Neural cell (in vitro differentiated cells): ENCODE measurements at regions not wholly inside any gene's neighbourhood (a gene's known extent, or its start where the extent isn't known, plus 50 kb on each side); places are given as distances from the start of the nearest gene placed in this dataset.

ENCODE experiments used
- CTCF ChIP-seq: fragments of 450-650 bp; IDR thresholded peaks from 2 replicates; pipeline ENCODE4 v1.5.1; 2014; ENCODE audit warnings: antibody characterized with exemption, mild to moderate bottlenecking, moderate library complexity; ENCODE audit not compliant: poor library complexity, severe bottlenecking
- EP300 ChIP-seq: fragments of 450-650 bp; conservative IDR thresholded peaks from 2 replicates; pipeline ENCODE4 v1.6.1; 2014; ENCODE audit warnings: antibody characterized with exemption, mild to moderate bottlenecking, moderate library complexity; ENCODE audit not compliant: poor library complexity, severe bottlenecking
- EZH2 ChIP-seq: fragments of 200-600, 300-800 bp; shearing (Covaris generic), sonication (generic); IDR thresholded peaks from 2 replicates; pipeline ENCODE4 v1.6.1; 2014; ENCODE audit warnings: antibody characterized with exemption, low read length, borderline replicate concordance, mild to moderate bottlenecking; ENCODE audit not compliant: insufficient read depth, poor library complexity, severe bottlenecking
- POLR2AphosphoS5 ChIP-seq: IDR thresholded peaks from 2 replicates; pipeline ENCODE4 v1.6.1; 2012
- RAD21 ChIP-seq: fragments of 450-650 bp; conservative IDR thresholded peaks from 2 replicates; pipeline ENCODE4 v1.6.1; 2014; ENCODE audit warnings: antibody characterized with exemption, mild to moderate bottlenecking, moderate library complexity
- REST ChIP-seq: IDR thresholded peaks from 2 replicates; pipeline ENCODE4 v1.6.1; 2012; ENCODE audit warnings: borderline replicate concordance
- SMC3 ChIP-seq: fragments of 450-650 bp; conservative IDR thresholded peaks from 2 replicates; pipeline ENCODE4 v1.6.1; 2014; ENCODE audit warnings: antibody characterized with exemption, mild to moderate bottlenecking, moderate library complexity; ENCODE audit not compliant: poor library complexity
- TAF1 ChIP-seq: IDR thresholded peaks from 2 replicates; pipeline ENCODE4 v1.6.1; 2012; ENCODE audit warnings: low read depth

DNA sequence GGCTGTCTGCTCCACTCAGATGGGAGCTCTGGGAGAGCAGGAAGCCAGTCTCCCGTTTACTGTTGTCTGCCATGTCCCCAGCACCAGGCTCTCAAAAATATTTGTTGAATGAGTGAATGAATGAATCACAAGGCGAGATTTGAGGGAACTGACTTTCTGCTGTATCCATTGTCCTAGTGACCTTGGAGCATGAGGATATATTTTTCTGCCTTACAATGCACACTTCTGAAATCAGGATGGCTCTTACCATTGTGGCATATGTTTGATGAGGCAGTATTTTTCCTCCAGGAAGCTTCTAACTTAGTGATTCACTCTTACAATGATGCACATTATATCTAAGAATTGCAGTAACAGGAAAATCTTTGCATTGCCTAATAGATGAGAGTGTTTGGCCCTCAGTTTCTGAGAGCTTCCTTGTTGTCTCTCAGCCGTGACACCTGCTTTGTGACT, 136.4 kb downstream of the RPS24 start:
- TF ChIP-seq EZH2: no peak
- no peak for TF ChIP-seq CTCF
- TF ChIP-seq EP300: no peak
- TF ChIP-seq POLR2AphosphoS5: no peak
- TF ChIP-seq RAD21: no peak
- TF ChIP-seq REST: no peak
- no peak for TF ChIP-seq SMC3
- TF ChIP-seq TAF1: no peak
